HFF-Myc (cell line): ENCODE measurements at regions not wholly inside any gene's neighbourhood (a gene's known extent, or its start where the extent isn't known, plus 50 kb on each side); places are given as distances from the start of the nearest gene placed in this dataset.

ENCODE experiments used
- DNase-seq: peaks from one replicate; pipeline ENCODE4 v3.0.0-alpha.2; 2011; ENCODE audit warnings: low read depth; ENCODE audit errors: extremely low read depth
- H3K4me3 ChIP-seq: replicated peaks from 2 replicates; pipeline ENCODE4 v1.5.1; 2011; ENCODE audit warnings: low read depth, mild to moderate bottlenecking, control low read depth, low read length
- TF ChIP-seq, protein P1 (sequence below): IDR thresholded peaks from 2 replicates; pipeline ENCODE4 v1.5.1; 2012; ENCODE audit warnings: mild to moderate bottlenecking, low read depth, low read length, control low read depth; ENCODE audit errors: missing control alignments

DNA sequence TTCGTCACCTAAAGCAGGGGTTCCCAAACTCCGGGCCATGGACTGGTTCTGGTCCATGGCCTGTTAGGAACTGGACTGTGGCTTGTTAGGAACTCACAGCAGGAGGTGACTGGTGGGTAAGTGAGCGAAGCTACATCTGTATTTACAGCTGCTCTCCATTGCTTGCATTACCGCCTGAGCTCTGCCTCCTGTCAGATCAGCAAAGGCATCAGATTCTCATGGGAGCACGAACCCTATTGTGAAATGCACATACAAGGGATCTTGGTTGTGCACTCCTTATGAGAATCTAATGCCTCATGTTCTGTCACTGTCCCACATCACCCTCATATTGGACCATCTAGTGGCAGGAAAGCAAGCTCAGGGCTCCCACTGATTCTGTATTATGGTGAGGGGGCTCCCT lies 217.0 kb downstream of the ZFP36L2 start:
- TF ChIP-seq, protein P1, sequence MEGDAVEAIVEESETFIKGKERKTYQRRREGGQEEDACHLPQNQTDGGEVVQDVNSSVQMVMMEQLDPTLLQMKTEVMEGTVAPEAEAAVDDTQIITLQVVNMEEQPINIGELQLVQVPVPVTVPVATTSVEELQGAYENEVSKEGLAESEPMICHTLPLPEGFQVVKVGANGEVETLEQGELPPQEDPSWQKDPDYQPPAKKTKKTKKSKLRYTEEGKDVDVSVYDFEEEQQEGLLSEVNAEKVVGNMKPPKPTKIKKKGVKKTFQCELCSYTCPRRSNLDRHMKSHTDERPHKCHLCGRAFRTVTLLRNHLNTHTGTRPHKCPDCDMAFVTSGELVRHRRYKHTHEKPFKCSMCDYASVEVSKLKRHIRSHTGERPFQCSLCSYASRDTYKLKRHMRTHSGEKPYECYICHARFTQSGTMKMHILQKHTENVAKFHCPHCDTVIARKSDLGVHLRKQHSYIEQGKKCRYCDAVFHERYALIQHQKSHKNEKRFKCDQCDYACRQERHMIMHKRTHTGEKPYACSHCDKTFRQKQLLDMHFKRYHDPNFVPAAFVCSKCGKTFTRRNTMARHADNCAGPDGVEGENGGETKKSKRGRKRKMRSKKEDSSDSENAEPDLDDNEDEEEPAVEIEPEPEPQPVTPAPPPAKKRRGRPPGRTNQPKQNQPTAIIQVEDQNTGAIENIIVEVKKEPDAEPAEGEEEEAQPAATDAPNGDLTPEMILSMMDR: no peak
- DNase-seq: no peak
- H3K4me3 ChIP-seq: no peak overlapping the region

GRCh38 chr2:43008388-43008787 lies 216.0 kb upstream of the HAAO start:
- TF ChIP-seq, protein P1: no peak
- DNase-seq: no peak
- no peak overlapping the region for H3K4me3 ChIP-seq

DNA sequence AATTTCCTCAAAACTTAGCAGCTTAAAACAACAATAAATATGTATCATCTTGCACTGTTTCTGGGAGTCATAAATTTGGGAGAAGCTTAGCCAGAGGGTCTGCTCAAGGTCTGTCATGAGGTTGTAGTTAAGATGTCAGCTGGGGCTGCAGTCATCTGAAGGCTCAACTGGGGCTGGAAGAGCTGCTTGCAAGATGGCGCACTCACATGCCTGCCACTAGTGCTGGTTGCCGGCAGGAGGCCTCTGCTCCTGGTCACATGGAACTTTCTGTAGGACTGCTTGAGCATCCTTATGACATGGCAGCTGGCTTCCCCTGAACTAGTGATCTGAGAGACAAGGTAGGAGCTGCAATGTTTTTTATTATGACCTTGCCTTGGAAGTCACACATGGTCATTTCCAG lies 215.5 kb upstream of the HAAO start:
- TF ChIP-seq, protein P1: no peak
- H3K4me3 ChIP-seq: no peak overlapping the region
- no peak for DNase-seq

DNA sequence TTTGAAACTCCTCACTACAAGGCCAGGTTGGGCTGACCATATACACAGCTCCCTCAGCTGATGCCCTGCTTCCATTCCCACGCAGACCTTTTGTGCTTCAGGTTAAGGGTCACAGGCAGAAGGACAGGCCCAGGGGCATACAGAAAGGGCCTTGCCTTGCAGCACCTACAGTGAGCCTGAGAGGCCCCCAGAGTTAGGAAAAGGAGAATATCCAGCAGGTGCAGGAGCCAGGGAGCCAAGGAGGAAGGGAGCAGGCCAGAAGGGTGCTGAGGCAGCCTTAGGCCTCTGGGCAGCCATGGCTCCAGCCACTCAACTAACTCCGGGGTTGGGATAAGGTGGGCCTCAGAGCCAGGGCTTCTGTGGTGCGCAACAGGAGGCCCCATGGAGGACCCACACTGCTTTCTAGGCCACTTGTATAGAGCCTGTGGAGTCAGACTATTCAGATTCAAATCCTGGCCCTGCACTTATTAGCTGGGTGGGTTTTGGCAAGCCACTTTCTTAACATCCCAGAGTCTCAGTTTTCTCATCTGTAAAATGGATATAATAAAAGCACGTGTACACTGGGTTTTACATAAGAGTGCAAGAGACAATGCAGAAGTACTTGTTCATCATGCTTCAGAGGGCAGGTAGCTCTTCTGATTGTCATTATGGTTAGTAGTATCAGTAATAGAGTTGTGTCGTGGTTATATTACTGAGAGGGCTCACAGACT lies 214.6 kb upstream of the HAAO start:
- TF ChIP-seq, protein P1: no peak
- DNase-seq: no peak
- H3K4me3 ChIP-seq: no peak overlapping the region

DNA sequence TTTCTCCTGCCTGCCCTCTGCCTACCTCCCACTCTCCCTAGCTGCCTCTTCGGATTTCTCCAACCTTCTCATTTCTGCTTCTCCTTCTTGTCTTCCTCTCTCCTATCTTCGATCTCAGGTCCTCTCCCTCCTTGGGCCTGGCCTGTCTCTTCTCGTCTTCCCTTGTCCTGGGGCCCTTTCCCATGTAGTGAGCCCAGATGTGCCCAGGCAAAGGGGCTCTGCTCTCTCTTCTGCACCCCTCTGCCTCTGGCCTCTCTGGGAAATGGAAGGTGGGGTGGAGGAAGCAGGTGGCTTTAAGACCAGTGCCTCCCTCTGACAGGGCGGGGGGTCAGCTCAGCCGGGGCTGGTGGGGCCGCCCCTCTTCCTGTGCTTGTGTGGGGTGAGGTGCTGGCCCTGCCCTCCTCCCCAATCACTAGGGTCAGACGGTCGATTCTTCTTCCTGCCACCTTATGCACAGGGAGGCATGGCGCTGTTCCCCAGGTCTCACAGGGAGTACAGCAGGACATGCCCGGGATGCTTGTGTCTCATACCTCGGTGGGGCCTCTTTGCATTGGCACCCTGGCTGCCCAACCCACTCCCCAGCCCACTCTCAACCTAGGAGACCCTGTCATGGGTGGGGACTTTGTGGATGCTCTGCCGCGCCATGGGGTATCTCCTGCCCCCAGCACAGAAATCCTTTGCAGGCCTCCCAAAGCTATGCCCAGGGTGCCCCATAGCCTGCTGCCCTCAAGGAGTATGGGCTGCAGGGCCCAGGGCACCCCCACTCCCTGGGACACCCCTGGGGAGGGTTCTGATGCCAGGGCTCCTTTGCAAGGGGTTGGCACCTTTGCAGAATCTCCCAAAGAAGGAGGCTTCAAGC lies 213.8 kb upstream of the HAAO start:
- H3K4me3 ChIP-seq: no peak overlapping the region
- DNase-seq: no peak
- TF ChIP-seq, protein P1: no peak

DNA sequence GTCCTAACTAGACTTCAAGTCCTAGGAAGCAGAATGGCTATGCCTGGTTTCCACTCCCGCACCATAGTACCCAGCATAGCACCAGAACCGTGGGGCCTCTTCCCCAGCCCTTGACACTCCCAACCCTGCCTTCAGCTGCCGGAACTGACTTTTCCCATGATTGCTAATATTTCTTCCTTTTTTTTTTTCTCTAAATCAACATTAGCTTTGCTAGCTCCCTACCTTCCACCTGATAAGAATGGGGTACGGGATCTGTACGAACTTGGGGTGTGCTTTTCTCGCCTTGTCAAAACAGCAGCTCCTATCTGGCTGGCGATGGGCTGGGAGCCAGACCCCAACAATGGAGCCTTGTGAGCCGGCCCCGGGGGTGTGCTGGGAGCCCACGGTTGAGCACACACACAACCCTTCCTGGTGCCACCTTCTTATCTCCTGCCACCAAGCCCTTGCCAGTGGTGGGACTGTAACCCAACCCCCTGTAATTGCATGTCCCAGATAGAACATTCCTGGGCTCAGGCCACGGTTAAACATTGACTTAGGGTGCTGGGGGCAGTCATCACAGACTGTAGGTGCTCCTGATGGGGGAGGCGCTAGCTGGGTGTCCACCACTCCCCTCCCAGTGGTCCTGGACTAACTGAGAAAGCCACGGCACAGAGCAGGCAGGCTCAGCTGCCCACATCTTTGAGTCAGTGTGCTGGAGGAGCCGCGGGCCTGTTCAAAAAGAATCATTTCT lies 213.0 kb upstream of the HAAO start:
- TF ChIP-seq, protein P1: no peak
- no peak for DNase-seq

More for the DNA sequence above, 213.0 kb upstream of the HAAO start:
- H3K4me3 ChIP-seq: no peak overlapping the region
